Neural progenitor cell (in vitro differentiated cells): ENCODE measurements at regions not wholly inside any gene's neighbourhood (a gene's known extent, or its start where the extent isn't known, plus 50 kb on each side); places are given as distances from the start of the nearest gene placed in this dataset.

Source experiments
- CTCF ChIP-seq: fragments of 200-600 bp; sonication (generic); IDR thresholded peaks from 2 replicates; pipeline ENCODE4 v1.5.1; 2017; ENCODE audit warnings: antibody characterized with exemption, mild to moderate bottlenecking
- EZH2 ChIP-seq: fragments of 200-600 bp; sonication (generic); IDR thresholded peaks from 2 replicates; pipeline ENCODE4 v1.6.1; 2017; ENCODE audit warnings: antibody characterized with exemption, mild to moderate bottlenecking, moderate library complexity
- EZH2phosphoT487 ChIP-seq: fragments of 200-600 bp; sonication (generic); IDR thresholded peaks from 2 replicates; pipeline ENCODE4 v1.6.1; 2017; ENCODE audit warnings: antibody characterized with exemption

- TF ChIP-seq EZH2 (no peak), CTCF (peak; percentile 71), EZH2phosphoT487 (no peak)
Measured at GRCh38 chr17:45648642-45649041, 135.5 kb upstream of the CRHR1 start.
